Vagina (tissue), 2 donors: ENCODE measurements at regions not wholly inside any gene's neighbourhood (a gene's known extent, or its start where the extent isn't known, plus 50 kb on each side); places are given as distances from the start of the nearest gene placed in this dataset.

ENCODE experiments used
- DNase-seq, 2 donors: peaks; one replicate each; pipeline ENCODE4 v3.0.0-alpha.2; 2017; ENCODE audit errors: extremely low spot score in 2 of 2
- H3K27ac ChIP-seq: fragments of 200-600 bp; sonication (generic); one replicate; pipeline ENCODE4 v1.5.1; 2019
- H3K27me3 ChIP-seq: fragments of 200-600 bp; sonication (generic); one replicate; pipeline ENCODE4 v1.5.1; 2019
- H3K36me3 ChIP-seq, 2 donors: fragments of 200-600 bp; sonication (generic); one replicate each; pipeline ENCODE4 v1.5.1; 2017 to 2019
- H3K4me1 ChIP-seq: fragments of 200-600 bp; sonication (generic); one replicate; pipeline ENCODE4 v1.5.1; 2019
- H3K4me3 ChIP-seq, 2 donors: fragments of 200-600 bp; sonication (generic); 1 replicate in 1 of 2; 2 replicates in 1 of 2; pipeline ENCODE4 v1.5.1; 2016 to 2019
- H3K9me3 ChIP-seq: fragments of 200-600 bp; sonication (generic); one replicate; pipeline ENCODE4 v1.5.1; 2019
- CTCF ChIP-seq, 3 experiments: fragments of 450-650 bp in 2 of 3; fragments of 200-600 bp in 1 of 3; sonication (generic) in 1 of 3; IDR thresholded peaks; one replicate each; pipeline ENCODE4 v1.5.1; 2017 to 2019; ENCODE audit warnings: antibody characterized with exemption in 3 of 3, mild to moderate bottlenecking in 2 of 3, moderate library complexity in 2 of 3
- POLR2A ChIP-seq, 2 donors: fragments of 450-650 bp; IDR thresholded peaks; one replicate each; pipeline ENCODE4 v1.6.1; 2017; ENCODE audit warnings: antibody characterized with exemption in 2 of 2, mild to moderate bottlenecking in 2 of 2, moderate library complexity in 2 of 2
- POLR2AphosphoS5 ChIP-seq, 2 donors: sonication (generic); formaldehyde crosslinking; IDR thresholded peaks; one replicate each; pipeline ENCODE4 v1.9.0; 2017; ENCODE audit warnings: antibody characterized with exemption in 2 of 2, mild to moderate bottlenecking in 2 of 2, low read depth in 1 of 2; ENCODE audit not compliant: insufficient read depth in 1 of 2
- intact Hi-C: fragments of 100-400 bp; cut with DNase I; formaldehyde crosslinking; loops from one replicate; pipeline ENCODE4 v1.15.1; 2023

GRCh38 chr2:236991874-236992273 is 93.8 kb upstream of the COPS8 start:
- no peaks in the 10 kb centered on the region for H3K9me3 ChIP-seq
- intact Hi-C loops: no loop called here

GRCh38 chr2:236993286-236993685 is 92.4 kb upstream of the COPS8 start:
- Histone ChIP-seq H3K27ac (no peak overlapping the region), H3K4me3 (no peak overlapping the region), H3K4me1 (peaks cover 6% of the 10 kb centered on the region), H3K36me3 (no peaks in the 10 kb centered on the region), H3K9me3 (no peaks in the 10 kb centered on the region), H3K27me3 (no peaks in the 10 kb centered on the region)
- DNase-seq: no peak
- no peak for TF ChIP-seq POLR2AphosphoS5 (IDR thresholded peaks at IDR 0.05; ENCODE audit: insufficient read depth in 1 of 2, low read depth in 1 of 2)
- no peak for TF ChIP-seq CTCF (IDR thresholded peaks at IDR 0.05)
- no peak for TF ChIP-seq POLR2A (IDR thresholded peaks at IDR 0.05)
- intact Hi-C loops: no loop called here

More at GRCh38 chr2:236991874-236992273, 93.8 kb upstream of the COPS8 start:
- no peak for TF ChIP-seq POLR2A (IDR thresholded peaks at IDR 0.05)
- no peak for TF ChIP-seq CTCF (IDR thresholded peaks at IDR 0.05)
- no peak for TF ChIP-seq POLR2AphosphoS5 (IDR thresholded peaks at IDR 0.05; ENCODE audit: insufficient read depth in 1 of 2, low read depth in 1 of 2)
- Histone ChIP-seq H3K36me3 (no peaks in the 10 kb centered on the region), H3K27me3 (no peaks in the 10 kb centered on the region), H3K27ac (no peak overlapping the region), H3K4me1 (peaks cover 6% of the 10 kb centered on the region), H3K4me3 (no peak overlapping the region)
- no peak for DNase-seq

GRCh38 chr2:236994361-236994760 is 91.3 kb upstream of the COPS8 start:
- Histone ChIP-seq H3K9me3 (no peaks in the 10 kb centered on the region), H3K27ac (no peak overlapping the region), H3K27me3 (no peaks in the 10 kb centered on the region), H3K4me1 (peaks cover 3% of the 10 kb centered on the region), H3K36me3 (no peaks in the 10 kb centered on the region), H3K4me3 (no peak overlapping the region)
- intact Hi-C loops: no loop called here
- no peak for DNase-seq
- TF ChIP-seq POLR2A (IDR thresholded peaks at IDR 0.05) (no peak), POLR2AphosphoS5 (IDR thresholded peaks at IDR 0.05; ENCODE audit: insufficient read depth in 1 of 2, low read depth in 1 of 2) (no peak)

GRCh38 chr2:236997069-236997715 is 88.5 kb upstream of the COPS8 start:
- Histone ChIP-seq H3K27ac (no peak overlapping the region), H3K9me3 (no peaks in the 10 kb centered on the region), H3K4me3 (no peak overlapping the region), H3K27me3 (no peaks in the 10 kb centered on the region), H3K36me3 (no peaks in the 10 kb centered on the region), H3K4me1 (no peaks in the 10 kb centered on the region)
- TF ChIP-seq POLR2A (IDR thresholded peaks at IDR 0.05): no peak
- no peak for TF ChIP-seq CTCF (IDR thresholded peaks at IDR 0.05)
- TF ChIP-seq POLR2AphosphoS5 (IDR thresholded peaks at IDR 0.05; ENCODE audit: insufficient read depth in 1 of 2, low read depth in 1 of 2): no peak
- intact Hi-C loops: no loop called here
- no peak for DNase-seq

- H3K4me3 ChIP-seq: no peak overlapping the region
- H3K36me3 ChIP-seq: no peaks in the 10 kb centered on the region
- no peak for TF ChIP-seq POLR2AphosphoS5 (IDR thresholded peaks at IDR 0.05; ENCODE audit: insufficient read depth in 1 of 2, low read depth in 1 of 2)
- TF ChIP-seq POLR2A (IDR thresholded peaks at IDR 0.05): no peak
- TF ChIP-seq CTCF (IDR thresholded peaks at IDR 0.05): no peak
- no peaks in the 10 kb centered on the region for H3K4me1 ChIP-seq
- H3K9me3 ChIP-seq: no peaks in the 10 kb centered on the region
- intact Hi-C loops: no loop called here
- H3K27ac ChIP-seq: no peak overlapping the region
- DNase-seq: no peak
- no peaks in the 10 kb centered on the region for H3K27me3 ChIP-seq
Measured at GRCh38 chr2:236998236-236998635, 87.5 kb upstream of the COPS8 start.
